ENCODE measurements at regions not wholly inside any gene's neighbourhood (a gene's known extent, or its start where the extent isn't known, plus 50 kb on each side); places are given as distances from the start of the nearest gene placed in this dataset.
A peak's percentile ranks its signal among the peaks of the same experiment; 100 is the strongest.
"Not testable (repeated sequence)": the region's sequence is repeated elsewhere in the genome, so short reads cannot be mapped to it uniquely, and the experiment has no call there.

GRCh38 chr12:9449657-9450126, 158.0 kb downstream of the KLRB1 start:
- not testable (repeated sequence) for DNase-seq (ENCODE audit: low read depth)

GRCh38 chr12:9449181-9449580, 158.5 kb downstream of the KLRB1 start:
- no peak for DNase-seq (ENCODE audit: low read depth)

DNA sequence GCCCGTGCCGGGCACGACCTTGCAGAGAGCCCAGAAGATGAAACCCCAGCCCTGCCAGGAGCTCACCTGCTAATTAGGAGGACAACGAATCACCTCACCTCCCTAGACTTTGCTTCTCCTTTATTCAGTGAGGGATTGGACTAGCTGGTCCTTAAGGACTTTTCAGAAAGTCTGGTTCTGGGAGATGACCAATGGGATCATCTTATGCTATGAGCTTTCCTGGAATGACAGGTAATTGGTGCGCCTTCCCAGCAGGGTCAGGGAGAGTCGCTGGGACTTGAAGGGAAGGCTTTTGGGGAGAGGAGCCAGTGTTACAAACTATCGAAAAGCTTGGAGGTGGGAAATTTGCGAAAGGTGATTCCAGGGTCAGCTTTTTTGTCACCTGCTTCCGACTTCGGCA, 159.1 kb downstream of the KLRB1 start:
- not testable (repeated sequence) for DNase-seq (ENCODE audit: low read depth)

DNA sequence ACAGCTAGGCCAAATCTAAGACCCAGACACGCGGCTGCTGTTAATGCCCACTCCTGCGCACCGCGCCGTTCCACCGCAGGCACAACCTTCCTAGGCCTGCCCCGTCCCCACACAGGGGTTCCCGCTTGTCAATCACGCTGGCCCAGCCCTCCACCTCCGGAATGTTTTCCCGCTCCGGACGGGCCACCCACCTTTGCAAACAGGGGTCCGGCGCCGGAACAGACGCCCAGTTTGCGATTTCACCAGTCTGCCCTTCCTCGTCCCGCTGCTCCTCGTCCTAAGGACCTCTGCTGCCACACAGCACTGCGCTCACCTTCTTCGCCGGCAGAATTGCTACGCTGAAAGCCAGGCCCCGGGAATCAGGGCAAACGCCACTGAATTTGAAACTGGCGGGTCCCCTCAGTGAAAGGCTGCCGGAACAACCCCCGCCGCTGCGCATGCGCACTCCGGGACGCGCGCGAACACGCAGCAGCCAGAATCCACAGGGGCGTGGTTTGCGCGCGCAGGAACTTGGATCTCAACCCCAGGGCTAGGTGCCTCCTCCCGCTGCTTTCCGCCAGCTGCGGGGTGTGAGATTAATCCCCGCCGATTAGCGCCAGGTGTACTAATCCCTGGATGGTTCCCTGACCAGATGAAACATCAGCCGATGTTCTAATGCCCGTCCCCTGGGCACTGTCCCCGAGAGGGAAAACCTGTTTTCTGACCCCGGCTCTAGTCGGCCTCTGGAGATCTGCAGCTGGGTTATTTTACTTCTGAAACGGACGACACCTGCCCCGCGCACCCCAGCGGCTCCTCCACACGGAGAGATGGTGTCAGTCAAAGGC, 159.7 kb downstream of the KLRB1 start:
- DNase-seq (ENCODE audit: low read depth) = peak; percentile 61

DNA sequence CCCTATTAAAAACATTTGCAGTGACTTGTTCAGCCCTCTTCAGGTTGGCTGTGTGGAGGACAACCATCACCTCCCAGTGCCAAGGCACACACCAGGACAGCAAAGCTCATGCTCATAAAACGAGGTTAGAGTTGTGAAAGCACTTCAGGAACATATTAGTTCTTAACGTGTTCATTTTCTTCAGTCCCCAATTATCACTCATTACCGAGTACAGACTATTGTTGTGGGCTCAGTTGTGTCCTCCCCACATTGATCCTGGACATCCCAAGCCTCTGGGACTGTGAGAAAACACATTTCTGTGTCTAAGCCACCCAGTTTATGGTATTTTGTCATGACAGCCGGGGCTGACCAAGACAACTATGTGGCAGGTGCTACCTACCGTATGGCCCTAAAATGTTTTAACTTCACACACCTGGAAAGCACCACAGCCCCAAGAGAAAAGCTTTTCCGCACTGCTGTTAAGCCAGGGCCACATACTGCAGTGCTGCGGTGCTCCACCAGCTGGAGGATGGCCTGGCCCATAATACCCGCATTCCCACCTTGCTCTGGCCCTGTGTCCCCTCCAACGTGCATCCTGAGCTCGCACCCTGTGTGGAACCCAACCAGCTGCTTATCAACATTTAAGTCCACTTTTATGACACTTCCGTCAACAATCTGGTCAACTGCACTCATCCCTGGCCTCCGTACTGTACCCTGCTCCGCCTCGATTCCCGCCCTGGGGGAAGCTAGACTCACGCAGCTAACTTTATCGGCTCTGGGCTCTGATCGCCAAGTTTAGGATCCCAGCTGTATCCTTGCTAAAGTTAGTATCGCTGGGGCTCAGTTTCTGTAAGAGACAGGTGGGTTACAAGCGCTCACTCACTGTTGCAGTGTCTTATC, 160.6 kb downstream of the KLRB1 start:
- DNase-seq (ENCODE audit: low read depth) = not testable (repeated sequence)

DNA sequence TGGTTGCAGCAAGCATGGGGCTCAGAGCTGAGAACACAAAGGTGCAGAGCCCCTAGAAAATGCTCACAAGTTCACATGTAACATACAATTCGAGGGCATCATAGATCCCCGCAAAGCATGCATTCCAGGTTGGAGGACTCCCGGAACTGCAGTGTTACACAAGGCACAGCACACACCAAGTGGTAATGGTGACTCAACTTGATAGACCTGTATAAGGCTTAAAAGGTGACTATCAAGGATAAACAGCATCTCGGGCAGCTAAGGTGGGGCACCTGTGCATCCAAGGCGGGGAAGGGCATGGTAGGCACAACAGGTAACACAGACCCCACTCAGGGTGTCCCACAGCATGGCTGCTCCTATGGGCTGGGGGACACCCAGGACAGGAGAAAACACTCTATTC, 167.3 kb downstream of the KLRB1 start:
- DNase-seq (ENCODE audit: low read depth) = not testable (repeated sequence)

DNA sequence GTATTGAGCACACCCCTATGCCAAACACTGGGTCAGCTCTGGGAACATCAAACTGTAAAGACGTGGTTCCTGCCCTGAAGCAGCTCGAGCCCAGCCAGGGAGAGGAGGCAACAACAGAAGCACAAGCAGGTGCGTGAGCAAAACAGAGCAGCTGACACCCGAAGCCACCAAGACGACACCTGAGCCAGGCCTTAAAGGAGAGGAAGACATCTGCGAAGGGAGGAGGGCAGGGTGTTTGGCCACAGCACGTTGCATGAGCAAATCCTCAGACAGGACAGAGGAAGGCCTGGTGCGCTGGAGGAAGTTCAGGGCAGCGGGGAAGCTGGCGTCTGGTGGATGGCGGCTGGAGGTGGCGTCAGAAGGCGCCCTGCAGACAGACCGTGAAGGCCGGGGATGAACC, 172.0 kb downstream of the KLRB1 start:
- not testable (repeated sequence) for DNase-seq (ENCODE audit: low read depth)

GRCh38 chr12:9430385-9430784, 177.3 kb downstream of the KLRB1 start:
- DNase-seq (ENCODE audit: low read depth) = not testable (repeated sequence)

- not testable (repeated sequence) for DNase-seq (ENCODE audit: low read depth)
These were observed 178.9 kb downstream of the KLRB1 start for GRCh38 chr12:9428856-9429255.

DNA sequence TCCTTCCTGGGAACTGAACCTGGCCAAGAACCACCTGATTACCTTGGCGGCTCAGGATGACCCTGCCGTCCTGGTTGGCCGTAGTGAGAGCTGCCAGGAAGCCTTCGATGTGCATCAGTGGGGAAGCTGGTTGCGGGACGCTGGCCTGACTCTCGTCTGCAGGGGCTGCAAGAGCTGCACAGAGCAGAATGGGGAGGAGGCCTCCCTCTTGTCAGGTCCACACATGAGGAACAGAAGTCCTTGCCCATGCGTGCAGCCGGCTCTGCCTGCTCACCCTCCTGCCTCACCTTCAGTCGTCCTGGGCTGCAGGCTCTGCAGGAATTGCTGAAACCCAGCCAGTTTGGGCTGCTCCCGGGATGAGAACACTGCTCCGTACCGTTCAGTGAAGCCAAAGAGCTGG, 182.3 kb downstream of the KLRB1 start:
- DNase-seq (ENCODE audit: low read depth) = not testable (repeated sequence)

DNA sequence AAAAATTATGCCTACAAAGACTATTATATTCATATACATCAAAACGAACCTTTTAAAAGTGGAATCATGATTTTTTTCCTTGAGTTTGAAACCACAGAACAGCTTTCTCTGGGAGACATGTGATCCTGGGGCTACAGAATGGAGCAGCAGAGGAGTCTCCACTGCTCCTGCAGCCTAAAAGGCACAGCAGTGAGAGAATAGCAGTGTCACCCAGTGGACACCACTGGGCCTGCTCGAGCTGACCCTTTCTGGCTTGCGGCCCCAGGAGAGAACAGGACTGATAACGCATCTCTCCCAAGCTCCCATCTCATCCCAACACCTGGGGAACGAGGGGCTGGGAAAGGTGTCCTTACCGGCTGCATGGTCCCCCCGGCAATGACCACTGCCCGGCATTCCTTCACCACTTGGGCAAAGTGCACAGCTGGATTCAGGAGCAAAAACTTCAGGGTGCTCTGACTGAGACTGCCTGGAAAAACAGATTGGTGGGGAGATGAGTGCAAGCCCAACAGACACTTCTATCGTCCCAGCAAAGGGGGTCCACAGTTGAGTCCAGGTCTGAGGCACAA, 183.5 kb downstream of the KLRB1 start:
- not testable (repeated sequence) for DNase-seq (ENCODE audit: low read depth)

GRCh38 chr12:9422689-9423088, 185.0 kb downstream of the KLRB1 start:
- not testable (repeated sequence) for DNase-seq (ENCODE audit: low read depth)

GRCh38 chr12:9421520-9422086, 186.1 kb downstream of the KLRB1 start:
- not testable (repeated sequence) for DNase-seq (ENCODE audit: low read depth)

GRCh38 chr12:9420817-9421519, 186.7 kb downstream of the KLRB1 start:
- DNase-seq (ENCODE audit: low read depth) = not testable (repeated sequence)

DNA sequence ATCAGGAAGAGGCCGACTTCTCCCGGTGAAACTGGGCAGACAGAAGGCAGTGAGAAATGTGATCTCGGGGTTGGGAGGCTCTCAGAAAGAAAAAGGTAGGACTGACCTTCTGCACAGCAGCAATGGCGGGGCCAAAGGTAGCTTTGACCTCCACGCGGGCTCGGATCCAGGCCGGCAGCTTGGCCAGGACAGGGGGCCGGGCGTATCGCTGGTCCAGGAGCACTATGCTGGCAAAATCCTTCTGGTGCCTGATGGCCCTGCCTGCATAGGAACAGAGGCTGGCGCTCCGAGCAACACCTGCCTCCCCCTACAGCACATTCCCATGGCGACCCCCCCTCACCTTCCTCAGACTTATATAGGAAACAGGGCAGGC, 189.1 kb downstream of the KLRB1 start:
- DNase-seq (ENCODE audit: low read depth) = not testable (repeated sequence)

GRCh38 chr12:9417947-9418668, 189.6 kb downstream of the KLRB1 start:
- DNase-seq (ENCODE audit: low read depth) = not testable (repeated sequence)

DNA sequence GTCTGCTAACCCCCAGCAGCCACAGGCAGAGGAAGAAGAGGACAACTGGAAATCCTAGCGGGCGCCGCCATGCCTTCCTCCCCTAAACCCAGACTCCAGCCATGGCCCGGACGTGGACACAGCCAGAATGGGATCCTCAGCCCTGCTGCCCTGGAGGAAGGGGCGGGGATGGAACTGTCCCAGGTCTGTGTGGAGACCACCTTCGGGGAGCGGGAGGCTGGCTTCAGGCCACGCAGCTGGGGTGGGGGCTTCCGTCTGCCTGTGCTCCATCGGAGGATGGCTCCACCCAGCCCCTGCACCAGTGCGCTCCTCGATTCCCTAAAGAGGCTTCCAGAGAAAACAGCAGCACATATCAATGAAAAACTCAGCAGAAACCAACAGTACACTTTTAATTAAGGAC, 190.4 kb downstream of the KLRB1 start:
- DNase-seq (ENCODE audit: low read depth) = not testable (repeated sequence)

- not testable (repeated sequence) for DNase-seq (ENCODE audit: low read depth)
These were observed 191.4 kb downstream of the KLRB1 start for GRCh38 chr12:9416346-9416745.

GRCh38 chr12:9415898-9416297, 191.8 kb downstream of the KLRB1 start:
- not testable (repeated sequence) for DNase-seq (ENCODE audit: low read depth)

- DNase-seq (ENCODE audit: low read depth) = not testable (repeated sequence)
These were observed 193.9 kb downstream of the KLRB1 start for GRCh38 chr12:9413862-9414261.

Measured in renal cortical epithelial cell (primary cell).